Mesenchymal stem cell (in vitro differentiated cells and primary cell): ENCODE measurements at regions not wholly inside any gene's neighbourhood (a gene's known extent, or its start where the extent isn't known, plus 50 kb on each side); places are given as distances from the start of the nearest gene placed in this dataset.

ENCODE experiments used
- DNase-seq: peaks from one replicate; pipeline ENCODE4 v3.0.0-alpha.2; 2013
- H2AFZ ChIP-seq: one replicate; pipeline ENCODE4 v1.6.1; 2013; ENCODE audit warnings: low read depth, mild to moderate bottlenecking, control low read depth, inconsistent platforms, low read length, moderate library complexity
- H2AK5ac ChIP-seq: 2 replicates; pipeline ENCODE4 v1.6.1; 2013; ENCODE audit warnings: low read length, moderate library complexity, mild to moderate bottlenecking, inconsistent platforms; ENCODE audit not compliant: severe bottlenecking
- H2BK120ac ChIP-seq: one replicate; pipeline ENCODE4 v1.6.1; 2013; ENCODE audit warnings: low read depth, mild to moderate bottlenecking, inconsistent platforms, low read length, moderate library complexity
- H2BK12ac ChIP-seq, 2 experiments: one replicate each; pipeline ENCODE4 v1.6.1; 2013; ENCODE audit warnings: inconsistent platforms in 2 of 2, low read length in 2 of 2, mild to moderate bottlenecking in 2 of 2, moderate library complexity in 2 of 2, control low read depth in 1 of 2
- H2BK15ac ChIP-seq: one replicate; pipeline ENCODE4 v1.6.1; 2013; ENCODE audit warnings: mild to moderate bottlenecking, low read depth, inconsistent platforms; ENCODE audit not compliant: poor library complexity, severe bottlenecking
- H2BK5ac ChIP-seq: 2 replicates; pipeline ENCODE4 v1.6.1; 2013; ENCODE audit warnings: low read depth, mild to moderate bottlenecking, low read length, control low read depth, inconsistent platforms; ENCODE audit not compliant: poor library complexity, severe bottlenecking
- H3K14ac ChIP-seq, 2 experiments: one replicate each; pipeline ENCODE4 v1.6.1; 2013; ENCODE audit warnings: inconsistent platforms in 2 of 2, low read length in 2 of 2, control low read depth in 1 of 2, mild to moderate bottlenecking in 1 of 2, moderate library complexity in 1 of 2
- H3K18ac ChIP-seq, 2 experiments: one replicate each; pipeline ENCODE4 v1.6.1; 2013; ENCODE audit warnings: inconsistent platforms in 2 of 2, low read length in 2 of 2, control low read depth in 1 of 2, low read depth in 1 of 2, mild to moderate bottlenecking in 1 of 2
- H3K23ac ChIP-seq, 2 experiments: one replicate each; pipeline ENCODE4 v1.6.1; 2013; ENCODE audit warnings: inconsistent platforms in 2 of 2, low read length in 2 of 2, mild to moderate bottlenecking in 2 of 2, moderate library complexity in 2 of 2, control low read depth in 1 of 2
- H3K27ac ChIP-seq: 2 replicates; pipeline ENCODE4 v1.5.1; 2013; ENCODE audit warnings: mild to moderate bottlenecking, moderate library complexity, low read length, control low read depth, inconsistent platforms; ENCODE audit not compliant: poor library complexity, severe bottlenecking
- H3K27me3 ChIP-seq, 2 experiments: 2 replicates each; pipeline versions ENCODE4 v1.6.1 to v1.7.0; 2013; ENCODE audit warnings: low read length in 2 of 2, mild to moderate bottlenecking in 2 of 2, moderate library complexity in 2 of 2, control low read depth in 1 of 2, inconsistent platforms in 1 of 2; ENCODE audit not compliant: control insufficient read depth in 1 of 2, insufficient read depth in 1 of 2
- H3K36me3 ChIP-seq, 2 experiments: 2 replicates each; pipeline versions ENCODE4 v1.6.1 to v1.7.0; 2013; ENCODE audit warnings: low read length in 2 of 2, control low read depth in 1 of 2, inconsistent platforms in 1 of 2, low read depth in 1 of 2, mild to moderate bottlenecking in 1 of 2; ENCODE audit not compliant: insufficient read depth in 2 of 2, control insufficient read depth in 1 of 2
- H3K4ac ChIP-seq, 2 experiments: one replicate each; pipeline ENCODE4 v1.6.1; 2013; ENCODE audit warnings: inconsistent platforms in 2 of 2, low read length in 2 of 2, mild to moderate bottlenecking in 2 of 2, moderate library complexity in 2 of 2, control low read depth in 1 of 2, low read depth in 1 of 2
- H3K4me1 ChIP-seq: 2 replicates; pipeline ENCODE4 v1.6.1; 2013; ENCODE audit warnings: low read depth, low read length, control low read depth; ENCODE audit not compliant: control insufficient read depth, insufficient read depth
- H3K4me2 ChIP-seq: 2 replicates; pipeline ENCODE4 v1.6.1; 2013; ENCODE audit warnings: low read length, mild to moderate bottlenecking, inconsistent platforms; ENCODE audit not compliant: poor library complexity, severe bottlenecking
- H3K4me3 ChIP-seq, 2 experiments: 2 replicates each; pipeline versions ENCODE4 v1.5.1 to v1.7.0; 2013; ENCODE audit warnings: low read length in 2 of 2, mild to moderate bottlenecking in 2 of 2, control low read depth in 1 of 2, low read depth in 1 of 2; ENCODE audit not compliant: insufficient read depth in 1 of 2
- H3K79me1 ChIP-seq: replicated peaks from 2 replicates; pipeline ENCODE4 v1.6.1; 2013; ENCODE audit warnings: mild to moderate bottlenecking, control low read depth, low read length, inconsistent platforms; ENCODE audit not compliant: poor library complexity, severe bottlenecking
- H3K9ac ChIP-seq: 2 replicates; pipeline ENCODE4 v1.7.0; 2013; ENCODE audit warnings: mild to moderate bottlenecking, low read length, moderate library complexity
- H3K9me3 ChIP-seq: 2 replicates; pipeline ENCODE4 v1.7.0; 2013; ENCODE audit warnings: mild to moderate bottlenecking, low read length; ENCODE audit not compliant: control insufficient read depth
- H4K8ac ChIP-seq: one replicate; pipeline ENCODE4 v1.6.1; 2013; ENCODE audit warnings: inconsistent platforms, mild to moderate bottlenecking, low read length, moderate library complexity
- H4K91ac ChIP-seq: one replicate; pipeline ENCODE4 v1.6.1; 2013; ENCODE audit warnings: mild to moderate bottlenecking, low read length, inconsistent platforms
- WGBS: methylation state at CpG from one replicate; pipeline ENCODE4 v1.1.7; 2013; ENCODE audit warnings: mixed read lengths; 5-methylcytosine and 5-hydroxymethylcytosine counted together

GRCh38 chrX:144334577-144334976 is 450.7 kb downstream of the UBE2NL start:
- H2BK12ac ChIP-seq: no peak overlapping the region
- no peak overlapping the region for H2BK120ac ChIP-seq
- H3K4me2 ChIP-seq: no peak overlapping the region
- DNase-seq: peak; percentile 1
- H3K27me3 ChIP-seq: no peaks in the 10 kb centered on the region
- no peak overlapping the region for H2BK5ac ChIP-seq
- H2AFZ ChIP-seq: no peak overlapping the region
- no peaks in the 10 kb centered on the region for H3K36me3 ChIP-seq
- no peaks in the 10 kb centered on the region for H3K79me1 ChIP-seq
- H3K4me1 ChIP-seq: no peaks in the 10 kb centered on the region
- no peak overlapping the region for H2BK15ac ChIP-seq
- H3K23ac ChIP-seq: no peak overlapping the region
- H4K8ac ChIP-seq: no peak overlapping the region
- no peak overlapping the region for H3K14ac ChIP-seq
- no peak overlapping the region for H3K18ac ChIP-seq
- H3K27ac ChIP-seq: no peak overlapping the region
- peaks cover 5% of the 10 kb centered on the region for H3K9me3 ChIP-seq
- H3K4ac ChIP-seq: no peak overlapping the region
- no peak overlapping the region for H4K91ac ChIP-seq
- H3K4me3 ChIP-seq: no peak overlapping the region
- H3K9ac ChIP-seq: no peak overlapping the region
- WGBS: no CpG with 5 or more reads among the region's 13 CpGs
- no peak overlapping the region for H2AK5ac ChIP-seq

DNA sequence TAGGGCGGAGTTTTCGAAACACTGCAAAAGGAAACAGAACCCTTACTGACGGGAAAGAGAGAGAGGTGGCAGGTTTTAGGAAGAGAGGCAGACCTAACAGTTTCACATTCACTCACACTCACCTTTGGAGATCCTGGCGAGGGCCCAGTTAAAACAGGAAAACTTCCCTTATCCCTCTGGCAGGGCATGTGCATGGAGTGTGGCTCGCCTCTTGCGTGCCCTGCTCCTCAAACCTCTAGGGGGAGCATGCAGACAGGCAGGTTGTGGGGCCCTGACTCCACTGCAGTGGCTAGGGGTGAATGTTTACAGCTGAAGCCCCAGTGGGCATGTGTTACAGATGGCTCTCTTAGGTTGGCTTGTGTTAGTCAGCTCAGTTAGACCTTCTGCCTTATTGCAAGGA is 451.5 kb downstream of the UBE2NL start:
- Histone ChIP-seq H3K14ac (no peak overlapping the region), H2BK12ac (no peak overlapping the region), H2BK5ac (no peak overlapping the region), H3K18ac (no peak overlapping the region), H4K91ac (no peak overlapping the region), H2BK15ac (no peak overlapping the region), H3K9ac (no peak overlapping the region), H3K27ac (no peak overlapping the region), H2BK120ac (no peak overlapping the region), H2AK5ac (no peak overlapping the region), H3K9me3 (peaks cover 5% of the 10 kb centered on the region), H3K23ac (no peak overlapping the region), H4K8ac (no peak overlapping the region), H3K36me3 (no peaks in the 10 kb centered on the region), H3K4me1 (no peaks in the 10 kb centered on the region), H3K4me3 (no peak overlapping the region), H3K79me1 (no peaks in the 10 kb centered on the region), H3K4ac (no peak overlapping the region), H3K4me2 (no peak overlapping the region), H3K27me3 (no peaks in the 10 kb centered on the region), H2AFZ (no peak overlapping the region)
- 73% methylated on average over 4 of the region's 6 CpGs for WGBS
- no peak for DNase-seq

GRCh38 chrX:144379156-144379555 is 495.3 kb downstream of the UBE2NL start:
- Histone ChIP-seq H3K79me1 (no peaks in the 10 kb centered on the region), H3K14ac (no peak overlapping the region), H3K4me3 (no peak overlapping the region), H3K27me3 (no peaks in the 10 kb centered on the region), H3K27ac (no peak overlapping the region), H3K4ac (no peak overlapping the region), H4K91ac (no peak overlapping the region), H3K18ac (no peak overlapping the region), H2AK5ac (no peak overlapping the region), H2AFZ (no peak overlapping the region), H3K4me2 (no peak overlapping the region), H4K8ac (no peak overlapping the region), H2BK5ac (no peak overlapping the region), H3K9ac (no peak overlapping the region), H2BK12ac (no peak overlapping the region), H3K4me1 (no peaks in the 10 kb centered on the region), H3K36me3 (no peaks in the 10 kb centered on the region), H2BK15ac (no peak overlapping the region), H2BK120ac (no peak overlapping the region), H3K23ac (no peak overlapping the region), H3K9me3 (no peaks in the 10 kb centered on the region)
- DNase-seq: no peak
- WGBS: 86% methylated on average over 3 of the region's 3 CpGs

- no peak overlapping the region for H2AFZ ChIP-seq
- no peak overlapping the region for H2BK15ac ChIP-seq
- no peaks in the 10 kb centered on the region for H3K4me1 ChIP-seq
- H3K79me1 ChIP-seq: no peaks in the 10 kb centered on the region
- no peak overlapping the region for H2AK5ac ChIP-seq
- no peak overlapping the region for H3K4me3 ChIP-seq
- H2BK120ac ChIP-seq: no peak overlapping the region
- no peak overlapping the region for H3K27ac ChIP-seq
- no peaks in the 10 kb centered on the region for H3K36me3 ChIP-seq
- H3K18ac ChIP-seq: no peak overlapping the region
- H3K23ac ChIP-seq: no peak overlapping the region
- no peak overlapping the region for H3K4me2 ChIP-seq
- no peak overlapping the region for H3K9ac ChIP-seq
- no peak overlapping the region for H4K8ac ChIP-seq
- no peak for DNase-seq
- no peaks in the 10 kb centered on the region for H3K9me3 ChIP-seq
- no peak overlapping the region for H3K14ac ChIP-seq
- no peak overlapping the region for H2BK5ac ChIP-seq
- no peak overlapping the region for H3K4ac ChIP-seq
- H3K27me3 ChIP-seq: no peaks in the 10 kb centered on the region
- H2BK12ac ChIP-seq: no peak overlapping the region
- H4K91ac ChIP-seq: no peak overlapping the region
- 86% methylated on average over 1 of the region's 1 CpG for WGBS
Observed at GRCh38 chrX:144388738-144389137, 504.9 kb downstream of the UBE2NL start.
